ENCODE measurements at regions not wholly inside any gene's neighbourhood (a gene's known extent, or its start where the extent isn't known, plus 50 kb on each side); places are given as distances from the start of the nearest gene placed in this dataset.

DNA sequence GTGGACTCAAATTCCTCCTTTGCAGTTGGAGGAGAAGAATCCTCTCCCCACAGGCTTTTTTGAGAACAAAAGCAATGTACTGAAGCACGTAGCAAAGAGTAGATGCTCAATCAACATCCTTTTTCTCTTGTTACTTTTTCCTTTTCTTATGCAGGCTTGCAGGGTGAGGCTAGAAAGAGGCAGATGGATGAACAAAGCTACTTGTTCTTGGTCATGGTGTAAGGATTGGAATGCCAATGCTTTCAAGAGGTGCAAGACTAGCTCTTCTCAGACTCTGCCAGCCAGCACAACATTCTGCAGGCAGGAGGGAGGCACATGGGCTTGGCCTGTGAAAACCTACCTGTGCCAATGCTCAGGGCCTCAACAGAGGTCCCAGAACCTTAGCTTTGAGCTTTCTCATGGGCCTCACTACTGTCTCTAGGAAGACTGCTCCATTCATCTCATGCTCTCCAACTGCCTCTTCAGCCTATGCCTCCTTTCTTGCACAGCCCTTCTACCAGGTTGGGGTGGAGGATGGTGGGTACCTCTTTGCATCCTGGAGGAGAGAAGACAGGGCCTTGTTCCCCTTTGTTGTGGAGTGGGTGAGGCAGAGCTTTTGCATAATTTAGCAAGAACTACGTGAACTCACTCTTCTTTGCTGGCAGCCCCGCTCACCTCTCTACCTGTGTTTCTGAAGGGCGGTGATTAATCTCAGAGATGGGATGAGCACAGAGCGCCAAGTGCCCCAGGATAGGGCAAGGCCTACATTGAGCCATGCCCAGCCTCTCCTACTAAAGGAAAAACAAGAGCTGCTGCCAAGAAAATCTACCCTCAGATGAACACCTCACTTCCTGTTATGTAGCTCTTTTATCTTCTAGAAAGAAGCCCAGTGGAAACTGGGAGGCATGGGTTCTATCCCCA is 1119.7 kb downstream of the VRK1 start:
- Histone ChIP-seq H3K4me3 (ENCODE audit: low read depth, low read length) (no peak overlapping the region), H3K27me3 (ENCODE audit: control insufficient read depth, insufficient read depth, low read length) (no peaks in the 10 kb centered on the region), H3K36me3 (ENCODE audit: control insufficient read depth, insufficient read depth, low read length) (no peaks in the 10 kb centered on the region)
- TF ChIP-seq, protein P1, sequence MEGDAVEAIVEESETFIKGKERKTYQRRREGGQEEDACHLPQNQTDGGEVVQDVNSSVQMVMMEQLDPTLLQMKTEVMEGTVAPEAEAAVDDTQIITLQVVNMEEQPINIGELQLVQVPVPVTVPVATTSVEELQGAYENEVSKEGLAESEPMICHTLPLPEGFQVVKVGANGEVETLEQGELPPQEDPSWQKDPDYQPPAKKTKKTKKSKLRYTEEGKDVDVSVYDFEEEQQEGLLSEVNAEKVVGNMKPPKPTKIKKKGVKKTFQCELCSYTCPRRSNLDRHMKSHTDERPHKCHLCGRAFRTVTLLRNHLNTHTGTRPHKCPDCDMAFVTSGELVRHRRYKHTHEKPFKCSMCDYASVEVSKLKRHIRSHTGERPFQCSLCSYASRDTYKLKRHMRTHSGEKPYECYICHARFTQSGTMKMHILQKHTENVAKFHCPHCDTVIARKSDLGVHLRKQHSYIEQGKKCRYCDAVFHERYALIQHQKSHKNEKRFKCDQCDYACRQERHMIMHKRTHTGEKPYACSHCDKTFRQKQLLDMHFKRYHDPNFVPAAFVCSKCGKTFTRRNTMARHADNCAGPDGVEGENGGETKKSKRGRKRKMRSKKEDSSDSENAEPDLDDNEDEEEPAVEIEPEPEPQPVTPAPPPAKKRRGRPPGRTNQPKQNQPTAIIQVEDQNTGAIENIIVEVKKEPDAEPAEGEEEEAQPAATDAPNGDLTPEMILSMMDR (IDR thresholded peaks at IDR 0.05; ENCODE audit: insufficient read depth, low read depth, low read length), result no peak
- POLR2A ChIA-PET, result no interaction called here
- no peak for DNase-seq (ENCODE audit: low read depth)
- CTCF ChIA-PET, result no interaction called here

- Histone ChIP-seq H3K27me3 (ENCODE audit: control insufficient read depth, insufficient read depth, low read length) (no peaks in the 10 kb centered on the region), H3K36me3 (ENCODE audit: control insufficient read depth, insufficient read depth, low read length) (no peaks in the 10 kb centered on the region), H3K4me3 (ENCODE audit: low read depth, low read length) (no peak overlapping the region)
- no peak for DNase-seq (ENCODE audit: low read depth)
- CTCF ChIA-PET, result no interaction called here
- TF ChIP-seq, protein P1 (IDR thresholded peaks at IDR 0.05; ENCODE audit: insufficient read depth, low read depth, low read length), result no peak
- POLR2A ChIA-PET, result no interaction called here
These were observed 1123.0 kb downstream of the VRK1 start for GRCh38 chr14:97920201-97920600.

DNA sequence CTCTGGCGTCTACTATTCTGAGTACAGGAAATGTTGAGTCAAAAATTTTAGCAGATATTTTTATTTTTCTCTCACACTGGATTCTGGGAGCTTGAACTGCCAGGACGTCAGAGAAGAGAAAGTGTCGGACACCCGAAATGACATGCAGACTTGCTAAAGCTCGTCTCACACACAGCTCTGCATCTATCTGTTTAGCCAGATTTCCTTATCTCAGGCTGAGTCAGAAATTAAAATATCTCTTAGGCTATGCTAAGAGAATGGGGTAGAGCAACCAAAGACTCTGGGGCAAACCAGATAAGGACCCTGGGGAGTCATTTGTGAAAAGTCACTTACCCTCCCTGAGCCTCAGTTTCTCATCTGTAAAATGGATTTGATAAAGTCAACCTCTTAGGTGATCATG is 1124.1 kb downstream of the VRK1 start:
- TF ChIP-seq, protein P1 (IDR thresholded peaks at IDR 0.05; ENCODE audit: insufficient read depth, low read depth, low read length), result no peak
- H3K36me3 ChIP-seq (ENCODE audit: control insufficient read depth, insufficient read depth, low read length), result no peaks in the 10 kb centered on the region
- H3K27me3 ChIP-seq (ENCODE audit: control insufficient read depth, insufficient read depth, low read length), result no peaks in the 10 kb centered on the region
- POLR2A ChIA-PET, result no interaction called here
- no peak for DNase-seq (ENCODE audit: low read depth)
- CTCF ChIA-PET, result no interaction called here
- no peak overlapping the region for H3K4me3 ChIP-seq (ENCODE audit: low read depth, low read length)

DNA sequence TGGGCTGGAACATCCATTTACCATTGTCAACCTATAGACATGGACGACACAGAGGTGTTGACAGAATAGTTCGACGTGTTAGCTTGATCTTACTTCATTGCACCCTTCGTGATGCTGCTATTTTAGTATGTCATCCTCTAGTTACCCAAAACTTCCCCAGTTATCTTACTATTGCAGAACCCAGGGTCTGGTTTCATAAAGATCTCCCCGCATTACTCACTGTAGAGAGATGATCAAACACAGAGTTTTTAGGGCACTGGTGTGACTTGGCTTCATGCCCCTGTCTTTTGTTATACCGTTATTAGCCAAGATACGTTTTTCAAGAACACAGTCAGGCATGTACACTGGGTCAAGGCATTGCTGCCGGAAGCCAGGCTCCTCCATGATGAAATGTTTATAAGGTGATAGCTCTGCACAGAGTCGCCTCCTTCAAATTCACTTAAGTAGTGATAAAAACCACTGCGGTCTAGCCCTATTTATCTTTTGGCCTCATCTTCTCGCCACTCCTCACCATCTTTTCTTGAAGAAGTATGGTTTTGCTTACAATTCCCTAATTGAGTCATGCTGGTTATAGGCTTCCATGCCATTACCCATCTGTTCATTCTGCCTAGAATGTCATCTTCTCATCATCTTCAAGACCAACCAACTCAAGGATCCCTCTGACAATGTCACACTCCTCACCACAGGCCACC is 1127.9 kb downstream of the VRK1 start:
- TF ChIP-seq, protein P1 (IDR thresholded peaks at IDR 0.05; ENCODE audit: insufficient read depth, low read depth, low read length), result no peak
- ChIA-PET CTCF (no interaction called here), POLR2A (no interaction called here)
- no peaks in the 10 kb centered on the region for H3K36me3 ChIP-seq (ENCODE audit: control insufficient read depth, insufficient read depth, low read length)
- no peak overlapping the region for H3K4me3 ChIP-seq (ENCODE audit: low read depth, low read length)
- H3K27me3 ChIP-seq (ENCODE audit: control insufficient read depth, insufficient read depth, low read length), result no peaks in the 10 kb centered on the region
- no peak for DNase-seq (ENCODE audit: low read depth)

- DNase-seq (ENCODE audit: low read depth), result no peak
- TF ChIP-seq, protein P1 (IDR thresholded peaks at IDR 0.05; ENCODE audit: insufficient read depth, low read depth, low read length), result no peak
- Histone ChIP-seq H3K36me3 (ENCODE audit: control insufficient read depth, insufficient read depth, low read length) (no peaks in the 10 kb centered on the region), H3K27me3 (ENCODE audit: control insufficient read depth, insufficient read depth, low read length) (no peaks in the 10 kb centered on the region), H3K4me3 (ENCODE audit: low read depth, low read length) (no peak overlapping the region)
- ChIA-PET CTCF (no interaction called here), POLR2A (no interaction called here)
These were observed 1133.0 kb downstream of the VRK1 start for GRCh38 chr14:97930166-97930565.
